ENCODE measurements at regions not wholly inside any gene's neighbourhood (a gene's known extent, or its start where the extent isn't known, plus 50 kb on each side); places are given as distances from the start of the nearest gene placed in this dataset.

DNA sequence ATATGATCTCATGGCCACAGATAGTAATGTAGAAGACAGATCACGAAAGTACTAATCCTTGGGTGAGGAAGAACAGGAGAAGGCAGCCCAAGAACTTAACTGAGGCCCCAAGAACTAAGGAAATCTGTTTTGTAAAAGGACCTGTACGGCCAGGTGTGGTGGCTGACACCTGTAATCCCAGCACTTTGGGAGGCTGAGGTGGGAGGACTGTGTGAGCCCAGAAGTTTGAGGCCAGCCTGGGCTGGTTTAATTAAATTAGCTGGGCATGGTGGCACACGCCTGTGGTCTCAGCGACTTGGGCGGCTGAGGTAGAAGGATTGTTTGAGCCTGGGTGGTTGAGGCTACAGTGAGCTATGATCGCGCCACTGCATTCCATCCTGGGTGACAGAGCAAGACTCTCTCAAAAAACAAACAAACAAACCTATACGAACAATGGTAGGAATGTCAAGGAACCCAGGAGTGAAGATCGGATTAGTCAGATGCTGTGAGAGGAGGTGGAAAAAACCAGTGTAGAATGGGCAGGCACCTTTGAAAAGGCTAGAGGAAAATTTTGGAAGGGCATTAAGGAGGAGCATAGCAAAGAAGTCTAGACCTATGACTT is 283.8 kb upstream of the DMRT1 start:
- Histone ChIP-seq H3K9me3 (ENCODE audit: insufficient read depth, low read depth, low read length) (no peaks in the 10 kb centered on the region), H3K36me3 (ENCODE audit: insufficient read depth, low read length) (no peaks in the 10 kb centered on the region), H3K4me3 (ENCODE audit: low read length, poor library complexity, severe bottlenecking) (no peak overlapping the region), H3K27me3 (ENCODE audit: insufficient read depth, low read length, poor library complexity, severe bottlenecking) (no peaks in the 10 kb centered on the region), H3K4me1 (ENCODE audit: insufficient read depth, low read length, poor library complexity, severe bottlenecking) (peaks cover 8% of the 10 kb centered on the region), H3F3A (ENCODE audit: low read depth) (no peaks in the 10 kb centered on the region), H3K4me2 (ENCODE audit: low read depth, low read length, poor library complexity, severe bottlenecking) (no peak overlapping the region), H3K9ac (ENCODE audit: low read depth, low read length, poor library complexity, severe bottlenecking) (no peak overlapping the region), H3K79me2 (ENCODE audit: insufficient read depth, low read length) (no peaks in the 10 kb centered on the region), H4K20me1 (ENCODE audit: insufficient read depth, low read length, poor library complexity, severe bottlenecking) (no peaks in the 10 kb centered on the region), H2AFZ (ENCODE audit: low read length) (no peak overlapping the region), H3K9me2 (replicated peaks; ENCODE audit: low read depth, low read length) (no peaks in the 10 kb centered on the region)
- TF ChIP-seq EZH2phosphoT487 (IDR thresholded peaks at IDR 0.05; ENCODE audit: borderline replicate concordance), result no peak
- TF ChIP-seq, protein P1, sequence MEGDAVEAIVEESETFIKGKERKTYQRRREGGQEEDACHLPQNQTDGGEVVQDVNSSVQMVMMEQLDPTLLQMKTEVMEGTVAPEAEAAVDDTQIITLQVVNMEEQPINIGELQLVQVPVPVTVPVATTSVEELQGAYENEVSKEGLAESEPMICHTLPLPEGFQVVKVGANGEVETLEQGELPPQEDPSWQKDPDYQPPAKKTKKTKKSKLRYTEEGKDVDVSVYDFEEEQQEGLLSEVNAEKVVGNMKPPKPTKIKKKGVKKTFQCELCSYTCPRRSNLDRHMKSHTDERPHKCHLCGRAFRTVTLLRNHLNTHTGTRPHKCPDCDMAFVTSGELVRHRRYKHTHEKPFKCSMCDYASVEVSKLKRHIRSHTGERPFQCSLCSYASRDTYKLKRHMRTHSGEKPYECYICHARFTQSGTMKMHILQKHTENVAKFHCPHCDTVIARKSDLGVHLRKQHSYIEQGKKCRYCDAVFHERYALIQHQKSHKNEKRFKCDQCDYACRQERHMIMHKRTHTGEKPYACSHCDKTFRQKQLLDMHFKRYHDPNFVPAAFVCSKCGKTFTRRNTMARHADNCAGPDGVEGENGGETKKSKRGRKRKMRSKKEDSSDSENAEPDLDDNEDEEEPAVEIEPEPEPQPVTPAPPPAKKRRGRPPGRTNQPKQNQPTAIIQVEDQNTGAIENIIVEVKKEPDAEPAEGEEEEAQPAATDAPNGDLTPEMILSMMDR (conservative IDR thresholded peaks at IDR 0.05; ENCODE audit: low read length), result no peak

DNA sequence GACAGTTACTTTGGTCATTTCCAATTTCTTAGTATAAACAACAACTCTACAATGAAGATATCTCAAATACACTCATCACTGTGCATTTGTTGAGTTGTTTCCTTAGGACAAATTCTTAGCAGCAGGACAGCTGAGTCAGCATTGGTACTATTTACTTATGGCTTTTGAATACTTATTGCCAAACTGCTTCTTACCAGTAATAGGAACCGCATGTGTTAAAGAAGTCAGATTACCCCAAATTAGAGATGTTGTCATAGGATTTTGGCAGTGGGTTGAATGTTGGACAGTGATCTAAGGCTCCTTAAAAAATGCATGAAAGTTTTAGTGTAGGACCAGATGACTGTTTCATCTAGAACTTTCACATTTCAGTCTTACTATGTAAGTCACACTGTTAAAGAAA is 280.1 kb upstream of the DMRT1 start:
- no peaks in the 10 kb centered on the region for H3K36me3 ChIP-seq (ENCODE audit: insufficient read depth, low read length)
- H3K4me3 ChIP-seq (ENCODE audit: low read length, poor library complexity, severe bottlenecking), result no peak overlapping the region
- H3K79me2 ChIP-seq (ENCODE audit: insufficient read depth, low read length), result no peaks in the 10 kb centered on the region
- H3K9me2 ChIP-seq (replicated peaks; ENCODE audit: low read depth, low read length), result no peaks in the 10 kb centered on the region
- H2AFZ ChIP-seq (ENCODE audit: low read length), result no peak overlapping the region
- H3K9ac ChIP-seq (ENCODE audit: low read depth, low read length, poor library complexity, severe bottlenecking), result no peak overlapping the region
- TF ChIP-seq, protein P1 (conservative IDR thresholded peaks at IDR 0.05; ENCODE audit: low read length), result no peak
- no peak for TF ChIP-seq EZH2phosphoT487 (IDR thresholded peaks at IDR 0.05; ENCODE audit: borderline replicate concordance)
- peaks cover 8% of the 10 kb centered on the region for H3K4me1 ChIP-seq (ENCODE audit: insufficient read depth, low read length, poor library complexity, severe bottlenecking)
- no peaks in the 10 kb centered on the region for H3F3A ChIP-seq (ENCODE audit: low read depth)
- H3K9me3 ChIP-seq (ENCODE audit: insufficient read depth, low read depth, low read length), result no peaks in the 10 kb centered on the region
- no peaks in the 10 kb centered on the region for H4K20me1 ChIP-seq (ENCODE audit: insufficient read depth, low read length, poor library complexity, severe bottlenecking)
- H3K4me2 ChIP-seq (ENCODE audit: low read depth, low read length, poor library complexity, severe bottlenecking), result no peak overlapping the region
- H3K27me3 ChIP-seq (ENCODE audit: insufficient read depth, low read length, poor library complexity, severe bottlenecking), result no peaks in the 10 kb centered on the region

- no peak overlapping the region for H2AFZ ChIP-seq (ENCODE audit: low read length)
- no peak overlapping the region for H3K9ac ChIP-seq (ENCODE audit: low read depth, low read length, poor library complexity, severe bottlenecking)
- no peak overlapping the region for H3K4me3 ChIP-seq (ENCODE audit: low read length, poor library complexity, severe bottlenecking)
- no peaks in the 10 kb centered on the region for H3F3A ChIP-seq (ENCODE audit: low read depth)
- no peaks in the 10 kb centered on the region for H3K9me2 ChIP-seq (replicated peaks; ENCODE audit: low read depth, low read length)
- no peaks in the 10 kb centered on the region for H3K27me3 ChIP-seq (ENCODE audit: insufficient read depth, low read length, poor library complexity, severe bottlenecking)
- no peaks in the 10 kb centered on the region for H3K36me3 ChIP-seq (ENCODE audit: insufficient read depth, low read length)
- H4K20me1 ChIP-seq (ENCODE audit: insufficient read depth, low read length, poor library complexity, severe bottlenecking), result no peaks in the 10 kb centered on the region
- no peaks in the 10 kb centered on the region for H3K79me2 ChIP-seq (ENCODE audit: insufficient read depth, low read length)
- no peak for TF ChIP-seq EZH2phosphoT487 (IDR thresholded peaks at IDR 0.05; ENCODE audit: borderline replicate concordance)
- TF ChIP-seq, protein P1 (conservative IDR thresholded peaks at IDR 0.05; ENCODE audit: low read length), result no peak
- H3K4me1 ChIP-seq (ENCODE audit: insufficient read depth, low read length, poor library complexity, severe bottlenecking), result peaks cover 8% of the 10 kb centered on the region
- H3K4me2 ChIP-seq (ENCODE audit: low read depth, low read length, poor library complexity, severe bottlenecking), result no peak overlapping the region
- H3K9me3 ChIP-seq (ENCODE audit: insufficient read depth, low read depth, low read length), result no peaks in the 10 kb centered on the region
Measured at GRCh38 chr9:563200-563599, 278.3 kb upstream of the DMRT1 start.
